DOHH2 (cell line): ENCODE measurements at regions not wholly inside any gene's neighbourhood (a gene's known extent, or its start where the extent isn't known, plus 50 kb on each side); places are given as distances from the start of the nearest gene placed in this dataset.

Experiments
- CTCF ChIP-seq: fragments of 200-600 bp; sonication (generic); IDR thresholded peaks from one replicate; pipeline ENCODE4 v1.5.1; 2014; ENCODE audit warnings: antibody characterized with exemption, mild to moderate bottlenecking, low read depth, low read length; ENCODE audit not compliant: poor library complexity, severe bottlenecking
- EZH2phosphoT487 ChIP-seq: fragments of 200-600 bp; sonication (generic); IDR thresholded peaks from 2 replicates; pipeline ENCODE4 v1.6.1; 2017; ENCODE audit warnings: borderline replicate concordance, mild to moderate bottlenecking, antibody characterized with exemption, low read length, moderate library complexity, mixed read lengths

GRCh38 chr5:128825826-128826225 lies 139.5 kb upstream of the SLC27A6 start:
- TF ChIP-seq EZH2phosphoT487 (no peak), CTCF (no peak)
